Activated B cell treated with CpG ODN at 0.5 μM for 24 hours (primary cell): ENCODE measurements at regions not wholly inside any gene's neighbourhood (a gene's known extent, or its start where the extent isn't known, plus 50 kb on each side); places are given as distances from the start of the nearest gene placed in this dataset.

Experiments used
- ATAC-seq: fragments of 200-7000 bp; cut with Tn5 transposase; one replicate; pipeline ENCODE4 v1.10.0; 2021; ENCODE audit warnings: low read depth, mild to moderate bottlenecking, moderate library complexity
- CTCF ChIA-PET: fragments of 350-600 bp; sonication (Branson Sonifier 250); formaldehyde crosslinking; loops from one replicate; lab custom pipeline; 2021; ENCODE audit warnings: antibody characterized with exemption; lab: Charles Lee
- POLR2A ChIA-PET: fragments of 350-600 bp; sonication (Branson Sonifier 250); formaldehyde crosslinking; loops from one replicate; lab custom pipeline; 2021; ENCODE audit warnings: antibody characterized with exemption; lab: Charles Lee
- DNase-seq: peaks from one replicate; pipeline ENCODE4 v3.0.0; 2022
- H3K27ac Mint-ChIP-seq: one replicate; pipeline ENCODE4 v1.8.0; 2020; ENCODE audit warnings: mixed read lengths
- H3K27me3 Mint-ChIP-seq: one replicate; pipeline ENCODE4 v1.8.0; 2021; ENCODE audit warnings: mixed read lengths
- H3K36me3 Mint-ChIP-seq: one replicate; pipeline ENCODE4 v1.8.0; 2021; ENCODE audit warnings: low read depth, mixed read lengths
- H3K4me1 Mint-ChIP-seq: one replicate; pipeline ENCODE4 v1.8.0; 2021; ENCODE audit warnings: mixed read lengths
- H3K4me3 Mint-ChIP-seq: one replicate; pipeline ENCODE4 v1.8.0; 2020; ENCODE audit warnings: mild to moderate bottlenecking, mixed read lengths
- H3K9me3 Mint-ChIP-seq: one replicate; pipeline ENCODE4 v1.8.0; 2020; ENCODE audit warnings: mixed read lengths
- intact Hi-C: fragments of 100-400 bp; cut with micrococcal nuclease; formaldehyde crosslinking; loops from one replicate; pipeline ENCODE4 v1.15.1; 2024
- TF ChIP-seq, protein P1 (sequence below): fragments of 200-600 bp; IDR thresholded peaks from one replicate; pipeline ENCODE4 v1.8.0; 2022; ENCODE audit warnings: antibody characterized with exemption, mild to moderate bottlenecking

DNA sequence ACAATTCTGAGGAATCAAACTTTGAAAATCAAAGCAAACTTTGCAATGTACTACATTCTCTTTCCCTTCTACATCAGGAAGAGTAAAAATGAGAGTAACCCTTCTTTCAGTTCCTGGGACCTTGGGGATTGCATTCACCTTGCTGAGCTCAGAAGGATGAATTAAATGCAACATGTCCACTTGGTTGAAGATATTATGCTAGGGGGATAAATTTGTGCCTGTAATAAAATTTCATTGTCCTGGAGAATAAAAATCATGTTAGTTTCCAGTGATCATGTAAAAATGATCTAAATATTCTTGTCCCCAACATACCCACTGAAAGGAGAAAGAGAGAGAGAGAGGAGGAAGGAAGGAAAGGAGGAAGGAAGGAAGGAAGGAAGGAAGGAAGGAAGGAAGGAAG lies 587.1 kb upstream of the NEGR1 start:
- intact Hi-C loops: no loop called here
- Mint-ChIP-seq H3K36me3 (no peaks in the 10 kb centered on the region), H3K27ac (no peak overlapping the region), H3K27me3 (no peaks in the 10 kb centered on the region), H3K4me3 (no peak overlapping the region), H3K9me3 (no peaks in the 10 kb centered on the region), H3K4me1 (no peaks in the 10 kb centered on the region)
- ATAC-seq (no peak), DNase-seq (no peak)
- TF ChIP-seq, protein P1, sequence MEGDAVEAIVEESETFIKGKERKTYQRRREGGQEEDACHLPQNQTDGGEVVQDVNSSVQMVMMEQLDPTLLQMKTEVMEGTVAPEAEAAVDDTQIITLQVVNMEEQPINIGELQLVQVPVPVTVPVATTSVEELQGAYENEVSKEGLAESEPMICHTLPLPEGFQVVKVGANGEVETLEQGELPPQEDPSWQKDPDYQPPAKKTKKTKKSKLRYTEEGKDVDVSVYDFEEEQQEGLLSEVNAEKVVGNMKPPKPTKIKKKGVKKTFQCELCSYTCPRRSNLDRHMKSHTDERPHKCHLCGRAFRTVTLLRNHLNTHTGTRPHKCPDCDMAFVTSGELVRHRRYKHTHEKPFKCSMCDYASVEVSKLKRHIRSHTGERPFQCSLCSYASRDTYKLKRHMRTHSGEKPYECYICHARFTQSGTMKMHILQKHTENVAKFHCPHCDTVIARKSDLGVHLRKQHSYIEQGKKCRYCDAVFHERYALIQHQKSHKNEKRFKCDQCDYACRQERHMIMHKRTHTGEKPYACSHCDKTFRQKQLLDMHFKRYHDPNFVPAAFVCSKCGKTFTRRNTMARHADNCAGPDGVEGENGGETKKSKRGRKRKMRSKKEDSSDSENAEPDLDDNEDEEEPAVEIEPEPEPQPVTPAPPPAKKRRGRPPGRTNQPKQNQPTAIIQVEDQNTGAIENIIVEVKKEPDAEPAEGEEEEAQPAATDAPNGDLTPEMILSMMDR: no peak
- ChIA-PET CTCF (no interaction called here), POLR2A (no interaction called here)

GRCh38 chr1:72851597-72851996 lies 569.3 kb upstream of the NEGR1 start:
- H3K4me3 Mint-ChIP-seq: no peak overlapping the region

GRCh38 chr1:72848997-72849396 lies 566.7 kb upstream of the NEGR1 start:
- ChIA-PET POLR2A (no interaction called here), CTCF (no interaction called here)
- H3K4me1 Mint-ChIP-seq: no peaks in the 10 kb centered on the region
- no peak overlapping the region for H3K27ac Mint-ChIP-seq
- ATAC-seq: no peak
- no peak for DNase-seq
- peaks cover 5% of the 10 kb centered on the region for H3K9me3 Mint-ChIP-seq
- H3K27me3 Mint-ChIP-seq: no peaks in the 10 kb centered on the region
- H3K36me3 Mint-ChIP-seq: no peaks in the 10 kb centered on the region
- no peak overlapping the region for H3K4me3 Mint-ChIP-seq
- intact Hi-C loops: no loop called here
- TF ChIP-seq, protein P1: no peak

More at GRCh38 chr1:72851597-72851996, 569.3 kb upstream of the NEGR1 start:
- no peaks in the 10 kb centered on the region for H3K9me3 Mint-ChIP-seq
- DNase-seq (no peak), ATAC-seq (no peak)
- intact Hi-C loops: no loop called here
- POLR2A ChIA-PET: no interaction called here
- CTCF ChIA-PET: no interaction called here
- no peak overlapping the region for H3K27ac Mint-ChIP-seq
- H3K36me3 Mint-ChIP-seq: no peaks in the 10 kb centered on the region
- TF ChIP-seq, protein P1: no peak
- H3K27me3 Mint-ChIP-seq: no peaks in the 10 kb centered on the region
- no peaks in the 10 kb centered on the region for H3K4me1 Mint-ChIP-seq

DNA sequence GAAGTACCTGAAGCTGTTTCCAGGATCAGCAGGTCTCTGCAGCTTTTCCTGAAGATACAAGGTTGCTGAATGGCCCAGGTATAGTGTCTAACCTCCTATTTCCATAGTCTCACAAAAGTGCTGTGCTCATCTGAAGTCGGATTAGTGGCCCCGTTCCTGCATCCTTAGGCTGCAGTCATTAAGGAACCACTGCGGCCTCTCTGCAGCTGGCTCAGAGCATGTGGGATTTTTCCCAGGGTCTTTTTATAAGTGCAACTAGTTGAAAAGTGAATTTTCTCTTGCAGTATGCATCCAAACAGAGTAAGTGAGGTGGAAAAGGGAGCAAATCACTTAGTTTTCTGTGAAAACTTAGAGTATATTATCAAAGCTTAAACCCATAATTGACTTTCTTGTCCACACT lies 565.3 kb upstream of the NEGR1 start:
- intact Hi-C loops: no loop called here
- H3K4me1 Mint-ChIP-seq: no peaks in the 10 kb centered on the region
- no peaks in the 10 kb centered on the region for H3K36me3 Mint-ChIP-seq
- no peak overlapping the region for H3K4me3 Mint-ChIP-seq
- H3K27me3 Mint-ChIP-seq: no peaks in the 10 kb centered on the region
- no peak for DNase-seq
- ChIA-PET CTCF (no interaction called here), POLR2A (interaction anchor here (0.7 kb wide), 1 partner anchor 13 kb away, joined by 5 read pairs; no protein-coding TSS in a partner anchor)
- no peak for ATAC-seq
- no peak overlapping the region for H3K27ac Mint-ChIP-seq
- peaks cover 5% of the 10 kb centered on the region for H3K9me3 Mint-ChIP-seq
- TF ChIP-seq, protein P1: no peak

- Mint-ChIP-seq H3K36me3 (no peaks in the 10 kb centered on the region), H3K4me1 (no peaks in the 10 kb centered on the region), H3K9me3 (peaks cover 5% of the 10 kb centered on the region), H3K27ac (no peak overlapping the region), H3K27me3 (no peaks in the 10 kb centered on the region), H3K4me3 (no peak overlapping the region)
- intact Hi-C loops: no loop called here
- DNase-seq (no peak), ATAC-seq (no peak)
- ChIA-PET CTCF (no interaction called here), POLR2A (no interaction called here)
- TF ChIP-seq, protein P1: no peak
Measured at GRCh38 chr1:72846476-72847278, 564.3 kb upstream of the NEGR1 start.
